ENCODE measurements at regions not wholly inside any gene's neighbourhood (a gene's known extent, or its start where the extent isn't known, plus 50 kb on each side); places are given as distances from the start of the nearest gene placed in this dataset.
"Not testable (repeated sequence)": the region's sequence is repeated elsewhere in the genome, so short reads cannot be mapped to it uniquely, and the experiment has no call there.

DNA sequence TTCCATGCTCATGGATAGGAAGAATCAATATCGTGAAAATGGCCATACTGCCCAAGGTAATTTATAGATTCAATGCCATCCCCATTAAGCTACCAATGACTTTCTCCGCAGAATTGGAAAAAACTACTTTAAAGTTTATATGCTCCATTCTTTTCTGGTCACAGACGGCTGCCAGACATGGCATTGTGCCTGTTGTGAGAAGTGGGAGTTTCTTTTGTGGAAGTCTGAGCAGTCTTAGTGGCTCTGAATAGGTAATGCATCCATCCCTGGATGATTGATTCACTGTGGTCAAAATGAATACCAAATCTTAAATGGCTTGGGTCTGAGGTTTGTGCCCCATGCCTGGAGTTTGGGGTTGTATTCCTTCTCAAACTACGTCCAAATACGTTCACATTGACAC is 274.5 kb upstream of the AZI2 start:
- ChIA-PET POLR2A (ENCODE audit: unreplicated experiment) (no interaction called here), CTCF (no interaction called here)
- Histone ChIP-seq H3K4me1 (ENCODE audit: insufficient read depth, low read length) (no peaks in the 10 kb centered on the region), H3K27ac (ENCODE audit: low read length) (no peak overlapping the region), H3K36me3 (ENCODE audit: low read depth, low read length) (no peaks in the 10 kb centered on the region), H4K20me1 (ENCODE audit: low read length) (no peaks in the 10 kb centered on the region), H3K9me3 (ENCODE audit: low read length) (no peaks in the 10 kb centered on the region), H3K79me2 (ENCODE audit: low read length) (no peaks in the 10 kb centered on the region), H3K9ac (ENCODE audit: low read length) (no peak overlapping the region), H3K4me2 (ENCODE audit: low read length) (no peak overlapping the region), H3F3A (ENCODE audit: low read length, unreplicated experiment) (no peaks in the 10 kb centered on the region), H3K9me2 (replicated peaks; ENCODE audit: low read length) (no peaks in the 10 kb centered on the region; the same call in 1 of the 2 replicates), H2AFZ (ENCODE audit: low read length) (no peak overlapping the region), H3K4me3 (ENCODE audit: low read length) (no peak overlapping the region), H3K27me3 (ENCODE audit: low read length) (peaks cover 5% of the 10 kb centered on the region; the same call in 1 of the 2 replicates)
- no TSS peak for BruUV-seq (replicated peaks)
- intact Hi-C loops (cut with micrococcal nuclease): no loop called here
- TF ChIP-seq EZH2 (IDR thresholded peaks at IDR 0.05; ENCODE audit: low read length, unreplicated experiment) (no peak), EZH2phosphoT487 (IDR thresholded peaks at IDR 0.05; ENCODE audit: borderline replicate concordance, low read length) (no peak)
- TF ChIP-seq, protein P1, sequence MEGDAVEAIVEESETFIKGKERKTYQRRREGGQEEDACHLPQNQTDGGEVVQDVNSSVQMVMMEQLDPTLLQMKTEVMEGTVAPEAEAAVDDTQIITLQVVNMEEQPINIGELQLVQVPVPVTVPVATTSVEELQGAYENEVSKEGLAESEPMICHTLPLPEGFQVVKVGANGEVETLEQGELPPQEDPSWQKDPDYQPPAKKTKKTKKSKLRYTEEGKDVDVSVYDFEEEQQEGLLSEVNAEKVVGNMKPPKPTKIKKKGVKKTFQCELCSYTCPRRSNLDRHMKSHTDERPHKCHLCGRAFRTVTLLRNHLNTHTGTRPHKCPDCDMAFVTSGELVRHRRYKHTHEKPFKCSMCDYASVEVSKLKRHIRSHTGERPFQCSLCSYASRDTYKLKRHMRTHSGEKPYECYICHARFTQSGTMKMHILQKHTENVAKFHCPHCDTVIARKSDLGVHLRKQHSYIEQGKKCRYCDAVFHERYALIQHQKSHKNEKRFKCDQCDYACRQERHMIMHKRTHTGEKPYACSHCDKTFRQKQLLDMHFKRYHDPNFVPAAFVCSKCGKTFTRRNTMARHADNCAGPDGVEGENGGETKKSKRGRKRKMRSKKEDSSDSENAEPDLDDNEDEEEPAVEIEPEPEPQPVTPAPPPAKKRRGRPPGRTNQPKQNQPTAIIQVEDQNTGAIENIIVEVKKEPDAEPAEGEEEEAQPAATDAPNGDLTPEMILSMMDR (conservative IDR thresholded peaks at IDR 0.05; ENCODE audit: low read depth, low read length): no peak
- ATAC-seq (no peak), DNase-seq (no peak)

DNA sequence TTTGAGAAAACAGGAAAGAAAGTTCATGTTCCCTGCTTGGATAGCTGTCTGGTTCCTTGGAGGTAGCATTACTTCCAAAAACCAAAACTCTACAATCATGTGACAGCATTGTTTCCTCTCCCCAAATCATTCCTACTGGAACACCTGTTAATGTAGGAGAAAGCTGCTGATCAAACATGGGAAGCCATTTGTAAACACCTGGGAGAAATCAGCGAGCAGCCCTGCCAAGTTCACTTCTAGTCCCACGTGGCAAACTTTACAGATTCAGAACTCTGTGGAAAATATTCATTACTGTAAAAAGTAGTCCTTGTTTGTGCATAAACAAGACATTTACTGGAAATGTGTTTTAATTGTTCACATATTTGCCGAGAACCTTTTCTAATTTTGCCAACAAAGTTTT is 275.5 kb upstream of the AZI2 start:
- H2AFZ ChIP-seq (ENCODE audit: low read length): no peak overlapping the region
- intact Hi-C loops (cut with micrococcal nuclease): no loop called here
- H3K4me3 ChIP-seq (ENCODE audit: low read length): no peak overlapping the region
- ATAC-seq: no peak
- peaks cover 5% of the 10 kb centered on the region; the same call in 1 of the 2 replicates for H3K27me3 ChIP-seq (ENCODE audit: low read length)
- POLR2A ChIA-PET (ENCODE audit: unreplicated experiment): no interaction called here
- no peaks in the 10 kb centered on the region for H3F3A ChIP-seq (ENCODE audit: low read length, unreplicated experiment)
- DNase-seq: no peak
- TF ChIP-seq EZH2phosphoT487 (IDR thresholded peaks at IDR 0.05; ENCODE audit: borderline replicate concordance, low read length): no peak
- no peak for TF ChIP-seq EZH2 (IDR thresholded peaks at IDR 0.05; ENCODE audit: low read length, unreplicated experiment)
- TF ChIP-seq, protein P1 (conservative IDR thresholded peaks at IDR 0.05; ENCODE audit: low read depth, low read length): no peak
- H3K9me2 ChIP-seq (replicated peaks; ENCODE audit: low read length): no peaks in the 10 kb centered on the region; the same call in 1 of the 2 replicates
- H4K20me1 ChIP-seq (ENCODE audit: low read length): no peaks in the 10 kb centered on the region
- no peak overlapping the region for H3K4me2 ChIP-seq (ENCODE audit: low read length)
- no TSS peak for BruUV-seq (replicated peaks)
- CTCF ChIA-PET: no interaction called here
- no peaks in the 10 kb centered on the region for H3K79me2 ChIP-seq (ENCODE audit: low read length)
- no peaks in the 10 kb centered on the region for H3K9me3 ChIP-seq (ENCODE audit: low read length)
- no peak overlapping the region for H3K27ac ChIP-seq (ENCODE audit: low read length)
- H3K9ac ChIP-seq (ENCODE audit: low read length): no peak overlapping the region
- H3K4me1 ChIP-seq (ENCODE audit: insufficient read depth, low read length): no peaks in the 10 kb centered on the region
- H3K36me3 ChIP-seq (ENCODE audit: low read depth, low read length): no peaks in the 10 kb centered on the region

DNA sequence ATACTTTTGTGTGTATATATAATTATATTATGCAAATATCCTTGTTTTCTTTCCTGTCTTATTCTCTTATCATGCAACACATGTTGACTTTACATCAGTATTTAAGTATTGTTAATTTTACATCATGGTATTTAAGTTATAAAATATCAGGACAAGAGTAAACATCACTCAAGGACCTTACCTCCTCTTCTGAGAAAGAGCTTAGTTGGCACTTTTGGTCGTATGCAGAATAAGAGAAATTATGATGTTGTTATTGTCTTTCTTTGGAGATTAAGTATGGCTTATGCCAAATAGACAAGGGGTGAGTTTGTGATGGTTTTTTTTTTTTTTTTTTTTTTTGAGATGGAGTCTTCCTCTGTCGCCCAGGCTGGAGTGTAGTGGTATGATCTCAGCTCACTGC is 279.2 kb upstream of the AZI2 start:
- CTCF ChIA-PET; BruUV-seq (replicated peaks): not testable (repeated sequence)

More for the DNA sequence above, 279.2 kb upstream of the AZI2 start:
- DNase-seq; H3K4me3 ChIP-seq (ENCODE audit: low read length); H3K4me1 ChIP-seq (ENCODE audit: insufficient read depth, low read length); H4K20me1 ChIP-seq (ENCODE audit: low read length); H2AFZ ChIP-seq (ENCODE audit: low read length); intact Hi-C loops (cut with micrococcal nuclease); ATAC-seq; H3K9ac ChIP-seq (ENCODE audit: low read length); H3K9me3 ChIP-seq (ENCODE audit: low read length); H3K79me2 ChIP-seq (ENCODE audit: low read length); H3K27ac ChIP-seq (ENCODE audit: low read length); H3K4me2 ChIP-seq (ENCODE audit: low read length); POLR2A ChIA-PET (ENCODE audit: unreplicated experiment); H3F3A ChIP-seq (ENCODE audit: low read length, unreplicated experiment); H3K27me3 ChIP-seq (ENCODE audit: low read length); H3K36me3 ChIP-seq (ENCODE audit: low read depth, low read length); H3K9me2 ChIP-seq (replicated peaks; ENCODE audit: low read length): not testable (repeated sequence)
